HepG2 (cell line): ENCODE measurements at regions not wholly inside any gene's neighbourhood (a gene's known extent, or its start where the extent isn't known, plus 50 kb on each side); places are given as distances from the start of the nearest gene placed in this dataset.

Source experiments
- ATAD3A ChIP-seq: sonication (generic); formaldehyde crosslinking; IDR thresholded peaks from 2 replicates; pipeline ENCODE4 v1.4.0; 2020; ENCODE audit warnings: missing genetic modification reagents
- ELF4 ChIP-seq: sonication (generic); formaldehyde crosslinking; IDR thresholded peaks from 2 replicates; pipeline ENCODE4 v1.5.0; 2020; ENCODE audit warnings: missing genetic modification reagents, mild to moderate bottlenecking, moderate library complexity, borderline replicate concordance
- GATAD2A ChIP-seq: IDR thresholded peaks from 2 replicates; pipeline ENCODE4 v1.6.1; 2016
- HCFC1 ChIP-seq: fragments of 150-350 bp; IDR thresholded peaks from 2 replicates; pipeline ENCODE4 v1.6.1; 2014; ENCODE audit warnings: low read depth, low read length
- NFAT5 ChIP-seq: sonication (generic); formaldehyde crosslinking; IDR thresholded peaks from 2 replicates; pipeline ENCODE4 v1.4.0; 2020; ENCODE audit warnings: missing genetic modification reagents
- PHF5A ChIP-seq: IDR thresholded peaks from one replicate; pipeline ENCODE4 v1.6.1; 2018; ENCODE audit warnings: low read depth, missing genetic modification reagents; ENCODE audit not compliant: unreplicated experiment
- SPEN ChIP-seq: sonication (generic); formaldehyde crosslinking; IDR thresholded peaks from 2 replicates; pipeline ENCODE4 v1.5.1; 2020; ENCODE audit warnings: low read depth, mild to moderate bottlenecking, missing genetic modification reagents
- TBL1XR1 ChIP-seq: fragments of 150-350 bp; IDR thresholded peaks from 2 replicates; pipeline ENCODE4 v1.6.1; 2014; ENCODE audit warnings: borderline replicate concordance, low read length; ENCODE audit not compliant: partially characterized antibody
- ZFP36L2 ChIP-seq: sonication (generic); formaldehyde crosslinking; IDR thresholded peaks from 2 replicates; pipeline ENCODE4 v1.4.0; 2020; ENCODE audit warnings: missing genetic modification reagents
- ZNF501 ChIP-seq: sonication (generic); formaldehyde crosslinking; IDR thresholded peaks from 2 replicates; pipeline ENCODE4 v1.5.1; 2020; ENCODE audit warnings: mild to moderate bottlenecking, moderate library complexity, missing genetic modification reagents
- ZNF574 ChIP-seq: sonication (generic); formaldehyde crosslinking; IDR thresholded peaks from 2 replicates; pipeline ENCODE4 v1.4.0; 2020; ENCODE audit warnings: missing genetic modification reagents
- ZNF629 ChIP-seq: sonication (generic); formaldehyde crosslinking; conservative IDR thresholded peaks from 2 replicates; pipeline ENCODE4 v1.5.0; 2020; ENCODE audit warnings: missing genetic modification reagents
- ZNF660 ChIP-seq: sonication (generic); formaldehyde crosslinking; IDR thresholded peaks from 2 replicates; pipeline ENCODE4 v1.5.1; 2020; ENCODE audit warnings: mild to moderate bottlenecking, low read depth, missing genetic modification reagents, borderline replicate concordance
- TF ChIP-seq, protein P1 (sequence below): sonication (generic); formaldehyde crosslinking; IDR thresholded peaks from 2 replicates; pipeline ENCODE4 v1.5.0; 2020; ENCODE audit warnings: missing genetic modification reagents
- TF ChIP-seq, protein P2 (sequence below): sonication (generic); formaldehyde crosslinking; IDR thresholded peaks from 2 replicates; pipeline ENCODE4 v1.5.0; 2020; ENCODE audit warnings: mild to moderate bottlenecking, missing genetic modification reagents, borderline replicate concordance

DNA sequence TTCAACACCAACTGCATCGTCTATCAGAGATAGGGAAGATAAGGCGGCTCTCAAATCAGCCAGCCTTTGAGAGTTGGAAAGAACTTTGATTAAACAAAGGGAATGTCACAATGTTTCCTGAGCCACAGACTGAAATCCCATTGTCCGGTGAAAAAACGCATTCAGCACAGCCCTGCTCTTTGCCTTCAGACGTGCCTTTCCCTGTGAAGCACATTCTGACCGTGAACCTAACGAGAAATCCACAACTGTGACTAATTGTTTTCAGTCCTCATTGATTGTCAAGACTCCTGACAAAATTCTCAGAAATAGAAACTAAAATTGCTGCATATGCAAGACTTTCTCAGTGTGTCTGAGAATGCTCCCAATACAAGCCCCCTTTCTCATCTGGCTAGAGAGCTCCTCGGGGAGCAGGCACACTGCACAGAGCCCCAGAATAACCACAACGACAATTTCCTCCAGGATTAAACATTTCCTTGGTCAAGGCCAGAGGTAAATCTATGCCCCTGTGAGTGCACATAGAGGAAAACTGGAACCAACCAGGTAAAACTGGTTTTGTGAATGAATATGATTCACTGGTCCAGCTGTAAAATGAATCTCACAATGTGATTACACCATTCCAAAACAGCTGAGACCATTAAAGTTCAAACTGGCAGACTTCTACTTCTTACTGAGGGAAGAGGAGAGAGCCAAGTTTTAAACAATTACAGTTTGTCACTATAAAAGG, 561.9 kb upstream of the ID2 start (continued):
- peak; percentile 78; the same call in 1 of the 2 replicates for TF ChIP-seq ELF4 (CRISPR knock-in tag)
- TF ChIP-seq ZNF574: peak; percentile 49; the same call in 1 of the 2 replicates
- no peak for TF ChIP-seq ATAD3A (CRISPR knock-in tag)
- peak; percentile 71 for TF ChIP-seq PHF5A (CRISPR knock-in tag)
- TF ChIP-seq, protein P1, sequence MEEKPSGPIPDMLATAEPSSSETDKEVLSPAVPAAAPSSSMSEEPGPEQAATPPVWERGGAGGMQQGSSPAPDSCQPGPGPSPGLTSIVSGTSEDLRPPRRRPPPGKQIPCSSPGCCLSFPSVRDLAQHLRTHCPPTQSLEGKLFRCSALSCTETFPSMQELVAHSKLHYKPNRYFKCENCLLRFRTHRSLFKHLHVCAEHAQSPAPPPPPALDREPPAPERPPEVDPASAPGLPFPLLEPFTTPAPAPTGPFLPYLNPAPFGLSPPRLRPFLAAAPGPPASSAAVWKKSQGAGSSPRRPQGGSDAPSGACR (CRISPR knock-in tag): no peak
- TF ChIP-seq SPEN (CRISPR knock-in tag): peak; percentile 36; the same call in 1 of the 2 replicates
- peak; percentile 70 for TF ChIP-seq TBL1XR1
- TF ChIP-seq, protein P2, sequence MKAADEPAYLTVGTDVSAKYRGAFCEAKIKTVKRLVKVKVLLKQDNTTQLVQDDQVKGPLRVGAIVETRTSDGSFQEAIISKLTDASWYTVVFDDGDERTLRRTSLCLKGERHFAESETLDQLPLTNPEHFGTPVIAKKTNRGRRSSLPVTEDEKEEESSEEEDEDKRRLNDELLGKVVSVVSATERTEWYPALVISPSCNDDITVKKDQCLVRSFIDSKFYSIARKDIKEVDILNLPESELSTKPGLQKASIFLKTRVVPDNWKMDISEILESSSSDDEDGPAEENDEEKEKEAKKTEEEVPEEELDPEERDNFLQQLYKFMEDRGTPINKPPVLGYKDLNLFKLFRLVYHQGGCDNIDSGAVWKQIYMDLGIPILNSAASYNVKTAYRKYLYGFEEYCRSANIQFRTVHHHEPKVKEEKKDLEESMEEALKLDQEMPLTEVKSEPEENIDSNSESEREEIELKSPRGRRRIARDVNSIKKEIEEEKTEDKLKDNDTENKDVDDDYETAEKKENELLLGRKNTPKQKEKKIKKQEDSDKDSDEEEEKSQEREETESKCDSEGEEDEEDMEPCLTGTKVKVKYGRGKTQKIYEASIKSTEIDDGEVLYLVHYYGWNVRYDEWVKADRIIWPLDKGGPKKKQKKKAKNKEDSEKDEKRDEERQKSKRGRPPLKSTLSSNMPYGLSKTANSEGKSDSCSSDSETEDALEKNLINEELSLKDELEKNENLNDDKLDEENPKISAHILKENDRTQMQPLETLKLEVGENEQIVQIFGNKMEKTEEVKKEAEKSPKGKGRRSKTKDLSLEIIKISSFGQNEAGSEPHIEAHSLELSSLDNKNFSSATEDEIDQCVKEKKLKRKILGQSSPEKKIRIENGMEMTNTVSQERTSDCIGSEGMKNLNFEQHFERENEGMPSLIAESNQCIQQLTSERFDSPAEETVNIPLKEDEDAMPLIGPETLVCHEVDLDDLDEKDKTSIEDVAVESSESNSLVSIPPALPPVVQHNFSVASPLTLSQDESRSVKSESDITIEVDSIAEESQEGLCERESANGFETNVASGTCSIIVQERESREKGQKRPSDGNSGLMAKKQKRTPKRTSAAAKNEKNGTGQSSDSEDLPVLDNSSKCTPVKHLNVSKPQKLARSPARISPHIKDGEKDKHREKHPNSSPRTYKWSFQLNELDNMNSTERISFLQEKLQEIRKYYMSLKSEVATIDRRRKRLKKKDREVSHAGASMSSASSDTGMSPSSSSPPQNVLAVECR: peak; percentile 45; the same call in 1 of the 2 replicates
- peak; percentile 26; the same call in 1 of the 2 replicates for TF ChIP-seq ZNF501 (CRISPR knock-in tag)
- TF ChIP-seq GATAD2A (CRISPR knock-in tag): peak; percentile 96
- TF ChIP-seq NFAT5: no peak
- TF ChIP-seq HCFC1: no peak
- no peak for TF ChIP-seq ZFP36L2 (CRISPR knock-in tag)
- peak; percentile 36; the same call in 1 of the 2 replicates for TF ChIP-seq ZNF629
- TF ChIP-seq ZNF660 (CRISPR knock-in tag): no peak
